MM.1S (cell line): ENCODE measurements at regions not wholly inside any gene's neighbourhood (a gene's known extent, or its start where the extent isn't known, plus 50 kb on each side); places are given as distances from the start of the nearest gene placed in this dataset.

ENCODE experiments used
- DNase-seq: peaks from one replicate; pipeline ENCODE4 v3.0.0-alpha.2; 2015
- H2AFZ ChIP-seq: fragments of 300-600 bp; sonication (generic); 2 replicates; pipeline ENCODE4 v1.6.0; 2016; ENCODE audit warnings: antibody characterized with exemption, low read length
- H3F3A ChIP-seq: fragments of 300-600 bp; sonication (generic); 2 replicates; pipeline ENCODE4 v1.6.1; 2016; ENCODE audit warnings: mild to moderate bottlenecking, antibody characterized with exemption, low read length, moderate library complexity, mixed read lengths; ENCODE audit not compliant: insufficient read depth
- H3K27ac ChIP-seq: fragments of 300-600 bp; sonication (generic); 2 replicates; pipeline ENCODE4 v1.5.1; 2016; ENCODE audit warnings: mild to moderate bottlenecking, low read length
- H3K27me3 ChIP-seq: fragments of 300-600 bp; sonication (generic); replicated peaks from 2 replicates; pipeline ENCODE4 v1.6.0; 2016; ENCODE audit warnings: low read length; ENCODE audit not compliant: insufficient read depth
- H3K36me3 ChIP-seq: fragments of 300-600 bp; sonication (generic); replicated peaks from 2 replicates; pipeline ENCODE4 v1.6.1; 2016; ENCODE audit warnings: mild to moderate bottlenecking, low read length, mixed read lengths; ENCODE audit not compliant: insufficient read depth
- H3K4me1 ChIP-seq: fragments of 300-600 bp; sonication (generic); 2 replicates; pipeline ENCODE4 v1.6.1; 2016; ENCODE audit warnings: low read length, mixed read lengths
- H3K4me2 ChIP-seq: fragments of 300-600 bp; sonication (generic); 2 replicates; pipeline ENCODE4 v1.6.0; 2016; ENCODE audit warnings: low read depth, low read length
- H3K4me3 ChIP-seq: fragments of 300-600 bp; sonication (generic); 2 replicates; pipeline ENCODE4 v1.5.1; 2016; ENCODE audit warnings: low read length, mixed read lengths
- H3K79me2 ChIP-seq: fragments of 300-600 bp; sonication (generic); 2 replicates; pipeline ENCODE4 v1.6.1; 2016; ENCODE audit warnings: mixed run types, low read length, mixed read lengths
- H3K9ac ChIP-seq: fragments of 300-600 bp; sonication (generic); 2 replicates; pipeline ENCODE4 v1.6.1; 2016; ENCODE audit warnings: low read length, mixed read lengths
- H3K9me2 ChIP-seq: fragments of 300-600 bp; sonication (generic); replicated peaks from 2 replicates; pipeline ENCODE4 v1.6.1; 2016; ENCODE audit warnings: mild to moderate bottlenecking, low read length, mixed read lengths; ENCODE audit not compliant: insufficient read depth
- H3K9me3 ChIP-seq: fragments of 300-600 bp; sonication (generic); replicated peaks from 2 replicates; pipeline ENCODE4 v1.6.1; 2016; ENCODE audit warnings: mild to moderate bottlenecking, low read length, mixed read lengths; ENCODE audit not compliant: insufficient read depth
- H4K20me1 ChIP-seq: fragments of 300-600 bp; sonication (generic); 2 replicates; pipeline ENCODE4 v1.6.1; 2016; ENCODE audit warnings: mild to moderate bottlenecking, low read length, moderate library complexity, mixed read lengths; ENCODE audit not compliant: insufficient read depth
- EZH2 ChIP-seq: fragments of 300-600 bp; sonication (generic); optimal IDR thresholded peaks from 2 replicates; pipeline ENCODE3; 2017; ENCODE audit warnings: low read depth, mild to moderate bottlenecking, antibody characterized with exemption, low read length, mixed read lengths
- EZH2phosphoT487 ChIP-seq: fragments of 300-600 bp; sonication (generic); IDR thresholded peaks from 2 replicates; pipeline ENCODE4 v1.6.1; 2018; ENCODE audit warnings: antibody characterized with exemption, low read length
- TF ChIP-seq, protein P1 (sequence below): fragments of 300-600 bp; sonication (generic); IDR thresholded peaks from 2 replicates; pipeline ENCODE4 v1.5.1; 2016; ENCODE audit warnings: antibody characterized with exemption, low read length, mixed read lengths

DNA sequence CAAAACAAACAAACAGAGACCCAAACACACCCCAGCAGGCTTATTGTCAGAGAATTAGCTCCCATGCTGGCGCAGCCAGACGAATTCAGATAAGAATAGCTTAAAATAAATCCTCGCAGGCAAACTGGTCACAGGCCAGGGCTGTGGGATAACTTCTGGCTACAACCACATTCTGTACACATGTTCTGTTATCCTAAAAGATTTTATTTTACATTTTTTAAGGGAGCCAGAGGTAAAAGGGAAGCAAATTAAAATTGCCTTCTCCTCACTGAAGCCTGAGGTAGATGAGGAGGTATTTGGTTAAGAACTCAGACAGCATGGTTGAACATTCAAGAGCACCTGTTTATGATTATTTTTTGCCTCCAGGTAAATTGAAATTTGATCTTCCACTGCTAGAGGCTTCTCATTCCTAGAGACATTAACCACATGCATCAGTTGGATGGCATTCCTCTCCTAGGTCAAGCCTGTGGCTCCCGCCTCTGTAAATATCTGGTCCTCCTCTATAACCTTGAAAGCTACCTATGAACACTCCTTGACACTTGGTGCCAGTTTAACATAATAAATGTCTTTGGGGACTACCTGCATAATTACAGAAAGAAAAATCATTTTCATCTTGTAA lies 190.3 kb downstream of the SATB1 start:
- no peak for TF ChIP-seq EZH2
- TF ChIP-seq, protein P1, sequence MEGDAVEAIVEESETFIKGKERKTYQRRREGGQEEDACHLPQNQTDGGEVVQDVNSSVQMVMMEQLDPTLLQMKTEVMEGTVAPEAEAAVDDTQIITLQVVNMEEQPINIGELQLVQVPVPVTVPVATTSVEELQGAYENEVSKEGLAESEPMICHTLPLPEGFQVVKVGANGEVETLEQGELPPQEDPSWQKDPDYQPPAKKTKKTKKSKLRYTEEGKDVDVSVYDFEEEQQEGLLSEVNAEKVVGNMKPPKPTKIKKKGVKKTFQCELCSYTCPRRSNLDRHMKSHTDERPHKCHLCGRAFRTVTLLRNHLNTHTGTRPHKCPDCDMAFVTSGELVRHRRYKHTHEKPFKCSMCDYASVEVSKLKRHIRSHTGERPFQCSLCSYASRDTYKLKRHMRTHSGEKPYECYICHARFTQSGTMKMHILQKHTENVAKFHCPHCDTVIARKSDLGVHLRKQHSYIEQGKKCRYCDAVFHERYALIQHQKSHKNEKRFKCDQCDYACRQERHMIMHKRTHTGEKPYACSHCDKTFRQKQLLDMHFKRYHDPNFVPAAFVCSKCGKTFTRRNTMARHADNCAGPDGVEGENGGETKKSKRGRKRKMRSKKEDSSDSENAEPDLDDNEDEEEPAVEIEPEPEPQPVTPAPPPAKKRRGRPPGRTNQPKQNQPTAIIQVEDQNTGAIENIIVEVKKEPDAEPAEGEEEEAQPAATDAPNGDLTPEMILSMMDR: no peak
- TF ChIP-seq EZH2phosphoT487: no peak
- no peak overlapping the region for H3K4me3 ChIP-seq
- H3F3A ChIP-seq: no peaks in the 10 kb centered on the region
- H3K9ac ChIP-seq: no peak overlapping the region
- H2AFZ ChIP-seq: no peak overlapping the region
- H3K9me3 ChIP-seq: no peaks in the 10 kb centered on the region
- H4K20me1 ChIP-seq: no peaks in the 10 kb centered on the region
- H3K36me3 ChIP-seq: no peaks in the 10 kb centered on the region
- no peaks in the 10 kb centered on the region for H3K9me2 ChIP-seq
- H3K79me2 ChIP-seq: no peaks in the 10 kb centered on the region
- no peak for DNase-seq
- H3K4me2 ChIP-seq: no peak overlapping the region
- no peak overlapping the region for H3K27ac ChIP-seq
- no peaks in the 10 kb centered on the region for H3K4me1 ChIP-seq
- H3K27me3 ChIP-seq: no peaks in the 10 kb centered on the region

DNA sequence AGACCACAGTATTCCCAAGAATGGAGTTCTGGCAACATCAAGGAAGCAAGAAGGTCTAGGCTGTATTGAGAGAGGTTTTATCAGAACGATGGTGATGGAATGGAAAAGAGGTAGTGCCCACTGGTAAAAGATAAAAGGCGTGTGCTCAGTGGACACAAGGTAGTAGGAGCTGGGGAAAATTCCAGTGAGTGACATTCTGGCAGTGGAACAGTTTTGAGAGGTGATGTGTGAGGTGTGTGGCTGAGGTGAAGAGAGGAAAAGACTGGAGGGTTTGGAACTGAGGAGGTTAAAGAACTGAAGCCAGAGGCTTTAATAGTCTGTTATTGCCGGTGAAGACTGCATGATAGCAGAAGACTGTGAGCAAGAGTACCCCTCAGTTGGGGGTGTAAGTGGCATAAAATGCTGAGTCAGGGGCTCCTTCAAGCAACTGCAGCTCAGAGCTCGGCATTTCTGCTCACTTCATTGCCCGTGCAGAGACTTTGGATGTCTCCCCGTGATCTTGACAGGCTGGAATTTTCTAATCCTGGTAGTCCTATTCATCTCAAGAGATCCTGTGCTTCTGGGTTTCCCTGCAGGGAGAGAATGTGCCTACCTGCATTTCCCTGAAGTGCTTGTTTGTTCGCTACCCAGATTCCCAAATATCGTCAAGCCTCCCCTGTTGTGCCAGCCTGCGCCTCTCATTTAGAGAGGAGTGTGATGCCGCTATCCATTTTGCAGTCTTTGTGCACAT lies 191.0 kb downstream of the SATB1 start:
- Histone ChIP-seq H3K27me3 (no peaks in the 10 kb centered on the region), H4K20me1 (no peaks in the 10 kb centered on the region), H3K27ac (no peak overlapping the region), H3K36me3 (no peaks in the 10 kb centered on the region), H3K79me2 (no peaks in the 10 kb centered on the region), H3K4me2 (no peak overlapping the region), H3F3A (no peaks in the 10 kb centered on the region), H3K9me3 (no peaks in the 10 kb centered on the region), H3K4me1 (no peaks in the 10 kb centered on the region), H3K9me2 (no peaks in the 10 kb centered on the region), H3K4me3 (no peak overlapping the region), H2AFZ (no peak overlapping the region), H3K9ac (no peak overlapping the region)
- TF ChIP-seq EZH2 (no peak), EZH2phosphoT487 (no peak)
- TF ChIP-seq, protein P1: no peak
- DNase-seq: no peak

DNA sequence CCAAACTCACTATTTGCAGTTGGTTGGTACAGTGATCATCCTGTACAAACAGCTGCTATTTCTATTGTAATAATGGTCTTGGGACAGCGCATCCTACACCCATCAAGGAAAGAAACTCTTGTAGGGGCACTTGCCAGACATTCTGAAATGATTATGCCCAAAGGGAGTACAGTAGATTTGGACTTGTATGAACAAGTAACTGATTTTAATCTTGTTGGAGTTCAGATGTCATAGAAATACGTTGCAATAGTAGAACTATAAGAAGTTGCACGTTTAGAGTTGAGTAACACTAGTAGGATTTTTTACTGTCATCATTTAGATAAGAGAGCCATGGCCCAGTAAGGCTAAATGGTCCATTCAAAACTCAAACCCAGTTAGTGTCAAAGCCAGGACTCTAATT lies 192.8 kb downstream of the SATB1 start:
- Histone ChIP-seq H3K4me3 (no peak overlapping the region), H3K9me2 (no peaks in the 10 kb centered on the region), H3K36me3 (no peaks in the 10 kb centered on the region), H3K4me2 (no peak overlapping the region), H4K20me1 (no peaks in the 10 kb centered on the region), H3K27me3 (no peaks in the 10 kb centered on the region), H3F3A (no peaks in the 10 kb centered on the region), H3K79me2 (no peaks in the 10 kb centered on the region), H3K9me3 (no peaks in the 10 kb centered on the region), H3K9ac (no peak overlapping the region), H3K4me1 (no peaks in the 10 kb centered on the region), H2AFZ (no peak overlapping the region), H3K27ac (no peak overlapping the region)
- DNase-seq: no peak
- no peak for TF ChIP-seq EZH2phosphoT487
- TF ChIP-seq EZH2: no peak
- TF ChIP-seq, protein P1: no peak
